Kidney epithelial cell (primary cell): ENCODE measurements at regions not wholly inside any gene's neighbourhood (a gene's known extent, or its start where the extent isn't known, plus 50 kb on each side); places are given as distances from the start of the nearest gene placed in this dataset.

Source experiments
- DNase-seq: peaks from one replicate; pipeline ENCODE4 v3.0.0-alpha.2; 2010; ENCODE audit warnings: low read depth
- H3K27me3 ChIP-seq: 2 replicates; pipeline ENCODE4 v1.6.0; 2011; ENCODE audit warnings: low read length; ENCODE audit not compliant: control insufficient read depth, insufficient read depth
- H3K36me3 ChIP-seq: 2 replicates; pipeline ENCODE4 v1.5.1; 2011; ENCODE audit warnings: low read length; ENCODE audit not compliant: control insufficient read depth, insufficient read depth
- H3K4me3 ChIP-seq: 2 replicates; pipeline ENCODE4 v1.5.1; 2011; ENCODE audit warnings: low read depth, mild to moderate bottlenecking, control low read depth, low read length
- TF ChIP-seq, protein P1 (sequence below): IDR thresholded peaks from 2 replicates; pipeline ENCODE4 v1.5.1; 2011; ENCODE audit warnings: mild to moderate bottlenecking, moderate library complexity, low read length, control low read depth, inconsistent platforms; ENCODE audit not compliant: insufficient read depth, poor library complexity, severe bottlenecking

DNA sequence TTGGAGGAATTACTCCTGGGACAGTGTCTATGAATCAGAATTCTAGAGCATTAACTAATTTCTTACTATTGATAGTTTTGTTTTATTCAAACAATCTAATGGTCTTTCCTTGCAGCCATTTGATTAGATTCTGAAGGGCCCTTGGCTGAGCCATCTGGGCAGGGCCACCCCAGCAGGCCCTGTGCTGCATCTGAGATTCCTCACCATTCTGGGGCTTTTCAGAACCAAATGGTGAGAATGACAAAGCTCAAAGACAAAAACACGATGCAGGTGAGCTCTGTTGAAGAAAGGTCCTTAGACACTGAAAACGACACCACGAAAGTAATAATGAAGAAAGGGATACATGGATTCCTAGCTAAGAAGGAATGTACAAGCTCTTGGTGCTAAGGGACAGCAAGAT lies 321.0 kb upstream of the IRX4 start:
- TF ChIP-seq, protein P1, sequence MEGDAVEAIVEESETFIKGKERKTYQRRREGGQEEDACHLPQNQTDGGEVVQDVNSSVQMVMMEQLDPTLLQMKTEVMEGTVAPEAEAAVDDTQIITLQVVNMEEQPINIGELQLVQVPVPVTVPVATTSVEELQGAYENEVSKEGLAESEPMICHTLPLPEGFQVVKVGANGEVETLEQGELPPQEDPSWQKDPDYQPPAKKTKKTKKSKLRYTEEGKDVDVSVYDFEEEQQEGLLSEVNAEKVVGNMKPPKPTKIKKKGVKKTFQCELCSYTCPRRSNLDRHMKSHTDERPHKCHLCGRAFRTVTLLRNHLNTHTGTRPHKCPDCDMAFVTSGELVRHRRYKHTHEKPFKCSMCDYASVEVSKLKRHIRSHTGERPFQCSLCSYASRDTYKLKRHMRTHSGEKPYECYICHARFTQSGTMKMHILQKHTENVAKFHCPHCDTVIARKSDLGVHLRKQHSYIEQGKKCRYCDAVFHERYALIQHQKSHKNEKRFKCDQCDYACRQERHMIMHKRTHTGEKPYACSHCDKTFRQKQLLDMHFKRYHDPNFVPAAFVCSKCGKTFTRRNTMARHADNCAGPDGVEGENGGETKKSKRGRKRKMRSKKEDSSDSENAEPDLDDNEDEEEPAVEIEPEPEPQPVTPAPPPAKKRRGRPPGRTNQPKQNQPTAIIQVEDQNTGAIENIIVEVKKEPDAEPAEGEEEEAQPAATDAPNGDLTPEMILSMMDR = no peak
- DNase-seq = no peak
- Histone ChIP-seq H3K36me3 (no peaks in the 10 kb centered on the region), H3K4me3 (no peak overlapping the region), H3K27me3 (no peaks in the 10 kb centered on the region)

DNA sequence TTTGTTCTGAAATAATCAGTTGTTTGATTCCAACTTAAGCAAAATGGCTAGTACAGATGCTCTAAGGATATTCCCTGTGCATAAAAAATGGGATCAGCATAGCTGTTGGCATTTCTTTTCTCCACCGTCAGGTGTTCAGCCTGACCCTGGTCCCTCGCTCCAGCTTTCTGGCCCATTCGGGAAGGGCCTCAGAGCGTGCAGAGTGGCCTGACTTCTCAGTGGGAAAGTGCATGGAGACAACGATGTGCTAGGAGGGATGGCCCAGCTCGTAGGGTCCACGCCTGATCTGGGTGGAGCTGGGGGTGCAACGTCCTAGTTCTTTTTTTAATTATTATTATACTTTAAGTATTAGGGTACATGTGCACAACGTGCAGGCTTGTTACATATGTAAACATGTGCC lies 319.1 kb upstream of the IRX4 start:
- no peak overlapping the region for H3K4me3 ChIP-seq
- TF ChIP-seq, protein P1 = no peak
- DNase-seq = no peak
- peaks cover 2% of the 10 kb centered on the region for H3K27me3 ChIP-seq
- no peaks in the 10 kb centered on the region for H3K36me3 ChIP-seq

DNA sequence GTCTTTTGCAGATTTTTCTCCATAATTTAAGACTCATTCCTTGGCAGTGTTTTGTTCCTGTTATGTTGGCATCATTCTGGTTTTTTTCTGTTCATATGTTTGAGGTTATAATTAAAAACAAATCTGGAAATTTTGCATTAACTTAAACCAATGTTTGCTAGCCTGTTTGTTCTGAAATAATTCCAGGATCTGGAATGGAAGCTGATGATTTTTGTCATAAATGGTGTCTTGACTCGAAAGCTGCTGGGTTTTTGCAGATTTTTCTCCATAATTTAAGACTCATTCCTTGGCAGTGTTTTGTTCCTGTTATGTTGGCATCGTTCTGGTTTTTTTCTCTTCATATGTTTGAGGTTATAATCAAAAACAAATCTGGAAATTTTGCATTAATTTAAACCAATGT lies 318.7 kb upstream of the IRX4 start:
- peaks cover 4% of the 10 kb centered on the region for H3K27me3 ChIP-seq
- TF ChIP-seq, protein P1 = no peak
- DNase-seq = no peak

DNA sequence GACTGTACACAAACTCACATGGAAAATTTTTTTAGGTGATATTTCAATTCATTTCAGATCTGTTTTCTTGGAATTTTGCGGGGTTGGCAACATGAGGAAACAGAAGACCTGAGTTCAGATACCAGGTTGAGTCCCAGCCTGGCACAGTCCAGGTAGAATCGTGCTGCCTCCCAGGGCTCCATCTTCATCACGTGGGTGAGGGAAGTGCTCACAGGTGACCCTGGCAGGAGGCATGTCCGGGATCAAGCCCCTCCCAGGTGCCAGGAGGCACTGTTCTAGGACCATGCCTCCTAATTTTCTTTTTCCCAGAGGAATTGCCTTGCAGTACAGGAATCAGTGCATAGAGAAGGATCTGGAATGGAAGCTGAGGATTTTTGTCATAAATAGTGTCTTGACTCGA lies 318.3 kb upstream of the IRX4 start:
- Histone ChIP-seq H3K4me3 (no peak overlapping the region), H3K36me3 (no peaks in the 10 kb centered on the region), H3K27me3 (peaks cover 5% of the 10 kb centered on the region)
- TF ChIP-seq, protein P1 = no peak
- DNase-seq = no peak

More for the DNA sequence above, 318.7 kb upstream of the IRX4 start:
- no peak overlapping the region for H3K4me3 ChIP-seq
- no peaks in the 10 kb centered on the region for H3K36me3 ChIP-seq

DNA sequence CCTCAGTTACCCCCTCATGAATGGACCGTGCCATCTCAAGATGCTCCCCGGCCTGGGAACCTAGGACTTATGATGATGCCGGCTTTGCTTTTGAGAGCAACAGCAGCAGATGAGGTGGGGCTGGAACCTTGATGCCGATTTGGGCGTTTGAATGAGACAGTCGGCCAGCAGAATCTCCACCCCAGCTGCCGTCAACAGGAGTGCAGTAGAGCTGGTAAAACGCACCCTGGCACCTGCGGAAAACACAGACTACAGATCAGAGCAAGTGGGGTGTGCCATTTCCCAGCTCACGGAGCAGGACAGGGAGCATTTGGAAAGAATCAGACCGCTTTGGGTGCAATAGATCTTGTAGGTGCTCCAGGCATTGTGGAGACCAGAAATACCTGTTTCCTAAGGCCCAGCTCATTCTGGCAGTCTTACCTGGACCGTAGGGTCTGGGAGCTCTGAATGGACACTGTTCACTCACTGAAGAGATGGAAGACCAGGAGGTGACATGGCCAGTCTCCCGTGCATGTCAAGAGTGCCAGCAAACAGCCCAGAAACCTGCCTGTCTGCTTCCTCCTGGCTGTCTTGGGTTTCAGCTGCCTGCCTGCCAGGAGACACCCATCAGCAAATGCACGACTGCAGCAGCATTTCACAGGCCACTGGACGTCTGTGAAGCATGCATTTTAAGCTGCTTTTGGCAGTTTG lies 317.7 kb upstream of the IRX4 start:
- DNase-seq = no peak
- H3K36me3 ChIP-seq = no peaks in the 10 kb centered on the region
- TF ChIP-seq, protein P1 = no peak
- no peak overlapping the region for H3K4me3 ChIP-seq
- H3K27me3 ChIP-seq = peaks cover 5% of the 10 kb centered on the region

DNA sequence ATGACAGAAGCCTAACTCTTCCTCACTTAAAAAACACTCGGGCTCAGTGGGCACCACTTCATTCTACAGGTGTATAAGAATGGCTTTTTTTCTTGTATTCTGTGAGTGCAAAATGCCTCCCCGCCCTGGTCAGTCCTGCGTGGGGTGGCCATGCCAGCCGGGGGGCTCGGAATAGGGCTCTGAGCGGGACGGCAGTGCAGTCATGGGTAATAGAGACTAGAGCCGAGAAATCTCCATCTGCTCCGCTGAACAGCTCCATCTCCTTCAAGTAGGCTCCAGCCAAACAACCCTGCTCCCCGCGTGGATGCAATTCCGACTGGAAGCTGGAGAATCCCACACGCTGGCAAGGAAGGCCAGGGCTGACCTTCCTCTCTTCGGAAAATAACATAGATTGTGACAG lies 317.0 kb upstream of the IRX4 start:
- TF ChIP-seq, protein P1 = no peak
- no peak for DNase-seq
- Histone ChIP-seq H3K27me3 (peaks cover 5% of the 10 kb centered on the region), H3K36me3 (no peaks in the 10 kb centered on the region), H3K4me3 (no peak overlapping the region)
